Activated naive CD4-positive, alpha-beta T cell treated with Interleukin-2 at 50 U/mL for 16 hours (primary cell): ENCODE measurements at regions not wholly inside any gene's neighbourhood (a gene's known extent, or its start where the extent isn't known, plus 50 kb on each side); places are given as distances from the start of the nearest gene placed in this dataset.

Experiments
- DNase-seq: peaks from one replicate; pipeline ENCODE4 v3.0.0-alpha.2; 2020

DNA sequence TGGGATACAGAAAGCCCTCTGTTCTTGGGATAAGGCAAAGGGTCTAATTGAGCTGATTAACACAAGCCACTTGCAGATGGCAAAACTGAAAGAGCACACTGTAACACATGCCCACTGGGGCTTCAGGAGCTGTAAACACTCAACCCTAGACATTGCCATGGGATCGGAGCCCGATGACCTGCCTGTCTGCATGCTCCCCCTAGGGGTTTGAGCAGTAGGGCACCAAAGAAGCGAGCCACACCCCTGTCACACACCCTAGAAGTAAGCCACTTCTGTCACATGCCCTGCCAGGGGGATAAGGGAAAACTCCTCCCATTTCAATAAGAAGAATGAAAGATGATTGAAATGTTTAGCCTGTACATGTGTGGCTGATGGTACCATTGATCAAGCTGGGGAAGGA is 81.3 kb upstream of the IRX6 start:
- no peak for DNase-seq

- no peak for DNase-seq
Measured at GRCh38 chr16:55248058-55248457, 75.9 kb upstream of the IRX6 start.

GRCh38 chr16:55248494-55248893 is 75.5 kb upstream of the IRX6 start:
- no peak for DNase-seq

DNA sequence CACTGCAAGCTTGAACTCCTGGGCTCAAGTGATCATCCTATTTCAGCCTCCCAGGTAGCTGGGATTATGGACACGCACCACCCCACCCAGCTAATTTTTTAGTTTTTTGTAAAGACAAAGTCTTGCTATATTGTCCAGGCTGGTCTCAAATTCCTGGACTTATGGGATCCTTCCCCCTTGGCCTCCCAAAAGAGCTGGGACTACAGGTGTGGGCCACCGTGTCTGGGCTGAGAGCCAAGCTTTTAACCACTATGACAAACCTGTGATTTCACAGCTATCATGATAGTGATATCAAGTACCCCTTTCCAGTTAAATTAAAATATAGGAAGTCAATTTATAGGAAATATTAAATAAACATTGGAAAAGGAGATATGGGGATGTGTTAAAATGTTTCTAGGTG is 74.6 kb upstream of the IRX6 start:
- DNase-seq = no peak

DNA sequence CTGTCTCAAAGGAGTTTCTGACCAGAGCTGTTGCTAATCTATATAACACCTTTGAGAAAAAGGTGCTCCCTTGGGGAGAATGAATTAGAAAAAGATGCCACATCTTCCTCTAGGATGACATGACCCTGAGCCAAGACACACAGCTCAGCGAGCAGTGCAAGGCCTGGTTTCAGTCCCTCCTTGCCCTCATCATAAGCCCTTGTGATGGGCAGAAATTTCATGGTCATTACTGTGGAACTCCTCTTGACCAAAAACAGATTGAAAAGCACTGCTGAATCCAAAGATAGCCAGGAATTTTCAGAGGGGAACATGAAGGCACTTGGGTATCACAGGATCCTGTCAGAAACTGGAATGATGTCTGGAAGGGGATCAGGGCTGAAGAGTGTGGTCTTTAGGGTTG is 74.1 kb upstream of the IRX6 start:
- no peak for DNase-seq

GRCh38 chr16:55250701-55251100 is 73.3 kb upstream of the IRX6 start:
- DNase-seq = no peak

DNA sequence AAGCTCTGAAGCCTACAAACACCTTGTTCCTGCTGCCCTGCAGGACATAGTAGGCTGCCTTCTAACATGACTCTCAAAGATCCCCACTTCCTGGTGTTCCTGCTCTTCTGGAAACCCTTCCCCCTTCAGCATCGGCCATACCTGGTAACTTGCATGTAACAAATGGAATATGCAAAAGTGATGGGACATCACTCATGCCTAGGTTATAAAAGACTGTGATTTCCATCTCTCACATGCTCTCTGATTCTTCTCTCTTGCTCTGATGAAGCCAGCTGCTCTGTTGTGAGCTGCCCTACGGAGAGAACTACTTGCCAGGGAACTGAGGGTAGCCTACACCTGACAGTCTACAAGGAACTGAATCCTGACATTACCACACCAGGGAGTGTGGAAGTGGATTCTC is 72.9 kb upstream of the IRX6 start:
- DNase-seq = no peak

- DNase-seq = no peak
Measured at GRCh38 chr16:55252577-55252976, 71.4 kb upstream of the IRX6 start.

DNA sequence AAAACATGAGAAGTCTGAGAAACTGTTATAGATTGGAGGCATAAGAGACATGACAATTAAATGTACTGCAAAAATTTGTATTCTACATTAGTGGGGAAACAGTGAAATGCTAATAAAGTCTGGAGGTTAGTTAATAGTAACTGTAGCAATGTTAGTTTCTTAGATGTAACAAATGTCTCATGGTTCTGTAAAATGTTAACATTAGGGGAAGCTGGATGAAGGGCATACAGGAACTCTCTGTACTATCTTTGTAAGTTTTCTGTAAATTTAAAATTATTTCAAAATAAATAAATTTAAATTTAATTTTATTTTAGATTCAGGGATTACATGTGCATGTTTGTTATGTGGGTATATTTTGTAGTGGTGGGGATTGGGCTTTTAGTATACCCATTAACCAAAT is 70.0 kb upstream of the IRX6 start:
- DNase-seq = no peak

- no peak for DNase-seq
Measured at GRCh38 chr16:55255733-55256282, 68.2 kb upstream of the IRX6 start.

DNA sequence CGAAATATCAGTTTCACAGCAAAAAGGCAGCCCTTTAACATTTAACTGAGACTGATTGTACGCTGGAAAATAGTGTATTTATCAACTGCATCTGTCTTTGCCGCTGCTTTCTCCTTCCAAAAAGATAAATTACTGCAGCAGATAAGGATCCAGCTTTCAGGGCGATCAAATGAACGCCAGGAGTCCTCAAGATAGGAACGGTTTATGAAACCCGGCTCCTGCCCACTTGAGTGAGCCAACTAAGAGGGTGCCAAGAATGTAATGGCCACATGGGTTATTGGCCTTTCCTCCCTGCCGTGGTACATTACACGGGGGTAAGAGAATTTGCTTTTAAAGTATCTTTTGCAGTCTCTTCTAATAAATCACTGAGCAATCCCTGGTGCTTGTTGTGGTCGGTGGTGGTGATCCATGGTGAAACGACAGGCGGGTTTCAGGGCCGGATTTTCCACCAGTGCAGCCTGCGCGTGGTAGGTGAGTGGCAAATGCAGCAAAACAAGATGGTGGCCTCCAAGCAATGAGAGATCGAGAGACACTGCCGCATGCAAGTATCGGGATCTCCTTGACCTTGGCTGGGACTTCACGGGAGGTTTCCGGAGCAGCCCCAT is 67.5 kb upstream of the IRX6 start:
- no peak for DNase-seq

- peak; percentile 24 for DNase-seq
Measured at GRCh38 chr16:55257966-55258613, 65.9 kb upstream of the IRX6 start.

DNA sequence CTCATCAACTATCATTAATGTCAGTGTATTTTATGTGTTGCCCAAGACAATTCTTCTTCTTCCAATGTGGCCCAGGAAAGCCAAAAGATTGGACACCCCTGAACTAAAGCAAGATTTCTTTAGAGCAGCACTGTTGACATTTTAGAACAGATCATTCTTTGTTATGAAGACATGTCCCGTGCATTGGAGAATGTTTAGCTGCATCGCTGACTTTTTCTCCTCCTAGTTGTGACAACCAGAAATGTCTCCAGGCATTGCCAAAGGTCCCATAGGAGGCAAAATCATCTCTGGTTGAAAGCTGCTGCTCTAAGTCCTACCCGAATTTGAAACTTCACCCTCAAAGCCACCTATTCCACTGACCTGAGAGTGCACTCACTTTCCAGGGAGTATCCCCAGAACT is 62.7 kb upstream of the IRX6 start:
- DNase-seq = no peak

- no peak for DNase-seq
Measured at GRCh38 chr16:55263271-55264250, 60.4 kb upstream of the IRX6 start.

DNA sequence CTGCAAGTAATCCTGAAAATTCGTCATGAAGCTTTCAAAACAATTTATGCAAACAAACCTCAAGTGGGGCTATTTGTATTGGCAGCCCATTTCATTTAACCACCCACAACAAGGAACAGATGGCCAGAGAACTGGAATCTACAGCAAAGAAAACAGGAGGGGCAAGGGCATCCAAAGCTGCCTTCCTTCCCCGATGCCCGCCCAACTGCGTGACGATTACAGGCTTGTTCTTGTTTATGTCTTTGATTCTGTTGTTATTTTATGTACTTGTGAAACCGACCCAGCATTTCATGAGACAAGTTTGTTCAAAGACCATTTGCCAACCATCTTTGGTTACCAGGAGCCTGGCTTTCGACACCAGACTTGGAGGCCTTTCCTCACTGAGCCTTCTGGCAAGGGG is 59.1 kb upstream of the IRX6 start:
- no peak for DNase-seq

DNA sequence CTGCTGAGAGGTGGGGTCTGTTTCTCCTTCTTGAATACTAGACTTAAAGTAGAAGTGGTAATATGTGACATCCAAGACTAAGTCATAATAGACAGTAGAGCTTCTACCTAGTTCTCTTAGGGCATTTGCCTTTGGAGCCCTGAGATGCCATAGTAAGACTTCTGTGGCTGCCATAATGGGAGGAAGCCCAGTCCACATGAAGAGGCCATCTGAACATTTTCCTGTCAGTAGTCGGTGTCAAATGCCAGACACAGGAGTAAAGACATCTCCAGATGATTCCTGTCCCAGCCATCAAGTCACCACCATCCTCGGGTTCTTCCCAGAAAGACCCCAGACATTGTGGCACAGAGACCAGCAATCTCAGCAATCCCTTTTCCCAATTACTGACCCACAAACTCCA is 58.1 kb upstream of the IRX6 start:
- no peak for DNase-seq

- no peak for DNase-seq
Measured at GRCh38 chr16:55271945-55272513, 52.0 kb upstream of the IRX6 start.

DNA sequence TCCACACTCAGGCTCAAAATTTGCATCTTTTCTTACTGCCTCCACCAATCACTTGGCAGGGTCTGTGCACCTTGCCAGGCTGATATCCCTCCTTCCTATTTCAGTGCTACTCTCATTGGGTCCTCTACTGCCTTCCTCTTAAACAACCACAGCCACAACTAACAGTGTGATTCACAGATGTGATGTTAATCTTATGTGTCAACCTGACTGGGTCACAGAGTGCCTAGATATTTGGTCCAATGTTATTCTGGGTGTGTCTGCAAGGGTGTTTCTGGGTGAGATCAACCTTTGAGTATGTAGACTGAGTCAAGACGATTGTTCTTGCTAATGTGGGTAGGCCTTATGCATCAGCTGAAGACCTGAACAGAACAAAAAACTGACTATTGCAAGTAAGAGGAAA is 51.3 kb upstream of the IRX6 start:
- no peak for DNase-seq

- no peak for DNase-seq
Measured at GRCh38 chr16:55273356-55273755, 50.6 kb upstream of the IRX6 start.

DNA sequence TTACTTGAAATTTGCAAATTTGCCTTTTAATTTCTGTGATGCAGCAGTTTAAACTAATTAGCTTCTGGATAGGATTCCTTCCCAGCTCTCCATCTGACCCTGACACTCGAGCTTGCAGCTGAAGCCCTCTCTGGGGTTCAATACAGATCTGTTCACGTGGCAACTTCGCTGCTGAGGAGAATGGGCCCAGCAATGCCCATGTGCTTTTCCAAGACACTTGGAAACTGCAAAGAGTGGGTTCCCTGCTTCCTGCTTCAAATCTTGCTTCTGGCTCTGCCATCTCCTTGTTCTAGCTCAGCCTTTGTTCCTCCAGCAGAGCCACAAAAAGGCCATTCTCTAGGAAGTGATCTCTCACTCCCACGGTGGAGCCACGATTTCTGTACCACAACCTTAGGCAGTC is 50.0 kb upstream of the IRX6 start:
- DNase-seq = no peak
